Ishikawa (cell line): ENCODE measurements at regions not wholly inside any gene's neighbourhood (a gene's known extent, or its start where the extent isn't known, plus 50 kb on each side); places are given as distances from the start of the nearest gene placed in this dataset.

Experiments used
- CEBPB ChIP-seq: IDR thresholded peaks from 2 replicates; pipeline ENCODE4 v1.6.1; 2012
- CREB1 ChIP-seq: IDR thresholded peaks from 2 replicates; pipeline ENCODE4 v1.6.1; 2012; ENCODE audit warnings: low read depth
- EGR1 ChIP-seq: IDR thresholded peaks from 2 replicates; pipeline ENCODE4 v1.6.1; 2012
- EP300 ChIP-seq: IDR thresholded peaks from 2 replicates; pipeline ENCODE4 v1.6.1; 2012; ENCODE audit warnings: borderline replicate concordance
- FOXM1 ChIP-seq: IDR thresholded peaks from 2 replicates; pipeline ENCODE4 v1.6.1; 2012; ENCODE audit warnings: low read depth, borderline replicate concordance
- MAX ChIP-seq: IDR thresholded peaks from 2 replicates; pipeline ENCODE4 v1.6.1; 2012
- NFIC ChIP-seq: IDR thresholded peaks from 2 replicates; pipeline ENCODE4 v1.6.1; 2012
- RAD21 ChIP-seq: IDR thresholded peaks from 2 replicates; pipeline ENCODE4 v1.6.1; 2012; ENCODE audit warnings: low read depth
- TAF1 ChIP-seq: IDR thresholded peaks from 2 replicates; pipeline ENCODE4 v1.6.1; 2012; ENCODE audit warnings: low read depth, mild to moderate bottlenecking
- TCF12 ChIP-seq: IDR thresholded peaks from 2 replicates; pipeline ENCODE4 v1.6.1; 2012; ENCODE audit warnings: low read depth
- TEAD4 ChIP-seq: IDR thresholded peaks from 2 replicates; pipeline ENCODE4 v1.6.1; 2012
- YY1 ChIP-seq: IDR thresholded peaks from 2 replicates; pipeline ENCODE4 v1.6.1; 2012; ENCODE audit warnings: low read depth
- ZBTB7A ChIP-seq: IDR thresholded peaks from 2 replicates; pipeline ENCODE4 v1.6.1; 2012; ENCODE audit warnings: low read depth
- TF ChIP-seq, protein P1 (sequence below): IDR thresholded peaks from 2 replicates; pipeline ENCODE4 v1.6.1; 2012; ENCODE audit warnings: low read depth, mild to moderate bottlenecking
- TF ChIP-seq, protein P2 (sequence below): IDR thresholded peaks from 2 replicates; pipeline ENCODE4 v1.6.1; 2012

GRCh38 chr3:26452363-26452762 is 170.2 kb upstream of the LRRC3B start:
- TF ChIP-seq ZBTB7A (no peak), CEBPB (no peak), MAX (no peak), EP300 (no peak), TEAD4 (no peak), YY1 (no peak), NFIC (no peak), FOXM1 (no peak), RAD21 (no peak), CREB1 (no peak), TAF1 (no peak), TCF12 (no peak)
- TF ChIP-seq, protein P1, sequence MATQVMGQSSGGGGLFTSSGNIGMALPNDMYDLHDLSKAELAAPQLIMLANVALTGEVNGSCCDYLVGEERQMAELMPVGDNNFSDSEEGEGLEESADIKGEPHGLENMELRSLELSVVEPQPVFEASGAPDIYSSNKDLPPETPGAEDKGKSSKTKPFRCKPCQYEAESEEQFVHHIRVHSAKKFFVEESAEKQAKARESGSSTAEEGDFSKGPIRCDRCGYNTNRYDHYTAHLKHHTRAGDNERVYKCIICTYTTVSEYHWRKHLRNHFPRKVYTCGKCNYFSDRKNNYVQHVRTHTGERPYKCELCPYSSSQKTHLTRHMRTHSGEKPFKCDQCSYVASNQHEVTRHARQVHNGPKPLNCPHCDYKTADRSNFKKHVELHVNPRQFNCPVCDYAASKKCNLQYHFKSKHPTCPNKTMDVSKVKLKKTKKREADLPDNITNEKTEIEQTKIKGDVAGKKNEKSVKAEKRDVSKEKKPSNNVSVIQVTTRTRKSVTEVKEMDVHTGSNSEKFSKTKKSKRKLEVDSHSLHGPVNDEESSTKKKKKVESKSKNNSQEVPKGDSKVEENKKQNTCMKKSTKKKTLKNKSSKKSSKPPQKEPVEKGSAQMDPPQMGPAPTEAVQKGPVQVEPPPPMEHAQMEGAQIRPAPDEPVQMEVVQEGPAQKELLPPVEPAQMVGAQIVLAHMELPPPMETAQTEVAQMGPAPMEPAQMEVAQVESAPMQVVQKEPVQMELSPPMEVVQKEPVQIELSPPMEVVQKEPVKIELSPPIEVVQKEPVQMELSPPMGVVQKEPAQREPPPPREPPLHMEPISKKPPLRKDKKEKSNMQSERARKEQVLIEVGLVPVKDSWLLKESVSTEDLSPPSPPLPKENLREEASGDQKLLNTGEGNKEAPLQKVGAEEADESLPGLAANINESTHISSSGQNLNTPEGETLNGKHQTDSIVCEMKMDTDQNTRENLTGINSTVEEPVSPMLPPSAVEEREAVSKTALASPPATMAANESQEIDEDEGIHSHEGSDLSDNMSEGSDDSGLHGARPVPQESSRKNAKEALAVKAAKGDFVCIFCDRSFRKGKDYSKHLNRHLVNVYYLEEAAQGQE = no peak
- TF ChIP-seq, protein P2, sequence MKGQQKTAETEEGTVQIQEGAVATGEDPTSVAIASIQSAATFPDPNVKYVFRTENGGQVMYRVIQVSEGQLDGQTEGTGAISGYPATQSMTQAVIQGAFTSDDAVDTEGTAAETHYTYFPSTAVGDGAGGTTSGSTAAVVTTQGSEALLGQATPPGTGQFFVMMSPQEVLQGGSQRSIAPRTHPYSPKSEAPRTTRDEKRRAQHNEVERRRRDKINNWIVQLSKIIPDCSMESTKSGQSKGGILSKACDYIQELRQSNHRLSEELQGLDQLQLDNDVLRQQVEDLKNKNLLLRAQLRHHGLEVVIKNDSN = no peak

DNA sequence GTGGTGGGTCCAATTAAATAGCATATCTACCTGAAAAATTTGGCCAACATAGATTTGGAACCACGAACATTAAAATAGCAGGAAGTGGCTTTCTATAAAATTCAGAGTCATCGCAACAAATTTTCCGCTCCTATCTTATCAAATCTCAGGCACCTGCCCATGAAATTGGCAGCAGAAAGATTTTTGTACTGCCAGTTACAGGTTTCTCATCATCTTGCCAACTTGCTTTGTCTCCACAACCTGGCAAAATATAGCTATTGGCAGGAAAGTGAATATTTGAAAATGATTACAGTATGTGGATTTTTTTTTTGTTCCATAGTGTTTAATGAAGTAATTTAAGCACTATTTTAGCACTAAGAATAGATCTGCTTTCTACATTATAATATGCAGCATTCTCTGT is 161.6 kb upstream of the LRRC3B start:
- TF ChIP-seq MAX (no peak), RAD21 (no peak), CEBPB (no peak), TAF1 (no peak), EP300 (no peak), TEAD4 (no peak), NFIC (no peak), TCF12 (no peak), YY1 (no peak), ZBTB7A (no peak), CREB1 (no peak), EGR1 (no peak), FOXM1 (no peak)
- TF ChIP-seq, protein P1 = no peak
- TF ChIP-seq, protein P2 = no peak

DNA sequence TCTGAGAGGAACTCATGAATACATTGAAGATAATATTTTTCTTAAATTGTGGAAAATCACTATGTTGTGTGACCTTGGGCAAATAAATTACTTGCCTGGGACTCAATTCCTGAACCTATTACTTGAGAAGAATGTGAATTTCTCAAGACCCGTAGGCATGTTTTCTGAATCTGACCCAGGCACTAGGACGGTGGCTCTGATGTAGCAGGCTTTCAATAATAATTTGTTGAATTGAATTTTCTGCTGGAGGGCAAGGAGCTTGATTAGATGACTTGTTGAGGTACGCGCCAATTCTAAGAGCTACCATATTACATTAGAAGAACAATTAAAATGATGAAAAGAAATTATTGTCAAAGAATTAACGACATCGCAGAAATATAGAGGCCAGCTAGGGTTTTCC is 150.2 kb upstream of the LRRC3B start:
- TF ChIP-seq CREB1 = no peak
- TF ChIP-seq, protein P2 = no peak
- no peak for TF ChIP-seq RAD21
- no peak for TF ChIP-seq EP300
- no peak for TF ChIP-seq ZBTB7A
- no peak for TF ChIP-seq FOXM1
- TF ChIP-seq EGR1 = no peak
- no peak for TF ChIP-seq CEBPB
- TF ChIP-seq TAF1 = no peak
- TF ChIP-seq YY1 = no peak
- TF ChIP-seq, protein P1 = no peak
- TF ChIP-seq TCF12 = no peak

GRCh38 chr3:26474706-26475105 is 147.9 kb upstream of the LRRC3B start:
- TF ChIP-seq TEAD4 (no peak), EP300 (no peak), RAD21 (no peak), CEBPB (no peak), YY1 (no peak)
- TF ChIP-seq, protein P1 = no peak
